Activated CD8-positive, alpha-beta memory T cell treated with anti-CD3 and anti-CD28 coated beads, Interleukin-2, amount 10 ng/mL, durations not matched to agents 7 days and 5 days (primary cell): ENCODE measurements at regions not wholly inside any gene's neighbourhood (a gene's known extent, or its start where the extent isn't known, plus 50 kb on each side); places are given as distances from the start of the nearest gene placed in this dataset.
"Not testable (repeated sequence)": the region's sequence is repeated elsewhere in the genome, so short reads cannot be mapped to it uniquely, and the experiment has no call there.

Source experiments
- ATAC-seq: fragments of 150-1000 bp; cut with Tn5 transposase; one replicate; pipeline ENCODE4 v1.10.0; 2021; ENCODE audit warnings: moderate library complexity
- CTCF ChIA-PET: fragments of 350-600 bp; sonication (Branson Sonifier 250); formaldehyde crosslinking; loops from one replicate; lab custom pipeline; 2021; ENCODE audit warnings: antibody characterized with exemption; lab: Charles Lee
- DNase-seq: peaks from one replicate; pipeline ENCODE4 v3.0.0-alpha.2; 2020
- H3K27ac Mint-ChIP-seq: one replicate; pipeline ENCODE4 v1.8.0; 2021; ENCODE audit warnings: mild to moderate bottlenecking, mixed read lengths
- H3K27me3 Mint-ChIP-seq: one replicate; pipeline ENCODE4 v1.8.0; 2021; ENCODE audit warnings: mixed read lengths
- H3K36me3 Mint-ChIP-seq: one replicate; pipeline ENCODE4 v1.8.0; 2021; ENCODE audit warnings: mild to moderate bottlenecking, mixed read lengths
- H3K4me1 Mint-ChIP-seq: one replicate; pipeline ENCODE4 v1.8.0; 2021; ENCODE audit warnings: mixed read lengths
- H3K4me3 Mint-ChIP-seq: one replicate; pipeline ENCODE4 v1.8.0; 2021; ENCODE audit warnings: mild to moderate bottlenecking, moderate library complexity, mixed read lengths
- H3K9me3 Mint-ChIP-seq: one replicate; pipeline ENCODE4 v1.8.0; 2022; ENCODE audit warnings: low read depth, mixed read lengths

DNA sequence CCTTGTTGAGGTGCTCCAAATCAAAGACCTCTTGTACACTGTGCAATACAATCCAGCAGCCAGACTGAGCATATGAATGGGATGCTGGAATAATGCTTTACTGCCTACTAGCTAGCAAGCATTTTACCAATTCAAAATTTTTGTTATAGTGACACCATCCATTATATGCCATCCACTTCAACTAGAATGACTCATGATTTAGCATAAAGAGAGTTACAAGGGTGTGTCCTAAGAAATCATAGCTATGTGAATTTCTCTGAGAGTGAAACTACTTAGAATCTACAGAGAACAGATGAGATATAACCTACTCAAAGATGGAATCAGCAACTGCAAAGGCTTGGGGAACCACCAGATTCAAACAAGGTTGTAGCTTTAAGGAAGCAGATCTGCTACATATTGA, 221.9 kb downstream of the LHFPL1 start:
- Mint-ChIP-seq H3K27ac (no peak overlapping the region), H3K36me3 (no peaks in the 10 kb centered on the region), H3K27me3 (no peaks in the 10 kb centered on the region), H3K4me3 (no peak overlapping the region), H3K4me1 (no peaks in the 10 kb centered on the region), H3K9me3 (no peaks in the 10 kb centered on the region)
- ATAC-seq (no peak), DNase-seq (no peak)
- CTCF ChIA-PET: no interaction called here

DNA sequence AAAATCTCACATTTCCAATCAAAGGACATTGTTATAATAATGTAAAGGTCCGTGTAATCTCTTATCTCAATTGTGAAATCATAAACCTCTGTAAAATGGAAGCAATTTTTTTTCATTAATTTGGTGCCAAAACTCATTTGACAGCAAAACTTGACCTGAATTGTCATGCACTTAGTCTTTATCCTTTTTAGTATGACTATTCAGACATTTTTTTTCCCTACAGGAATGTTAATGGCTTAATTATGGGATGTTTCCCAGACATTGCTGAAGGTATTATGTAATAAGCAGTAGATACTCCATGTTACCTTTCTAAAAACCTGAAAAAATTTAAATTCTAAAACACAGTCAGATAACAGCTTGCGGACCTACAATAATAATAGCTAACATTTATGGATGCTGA, 228.9 kb downstream of the LHFPL1 start:
- no peak for ATAC-seq
- DNase-seq: no peak
- no peaks in the 10 kb centered on the region for H3K9me3 Mint-ChIP-seq
- CTCF ChIA-PET: no interaction called here
- H3K27ac Mint-ChIP-seq: no peak overlapping the region
- no peaks in the 10 kb centered on the region for H3K4me1 Mint-ChIP-seq
- H3K4me3 Mint-ChIP-seq: no peak overlapping the region
- H3K27me3 Mint-ChIP-seq: no peaks in the 10 kb centered on the region
- no peaks in the 10 kb centered on the region for H3K36me3 Mint-ChIP-seq

- no peaks in the 10 kb centered on the region for H3K27me3 Mint-ChIP-seq
- no peaks in the 10 kb centered on the region for H3K4me1 Mint-ChIP-seq
- no peak overlapping the region for H3K4me3 Mint-ChIP-seq
- no peaks in the 10 kb centered on the region for H3K9me3 Mint-ChIP-seq
- DNase-seq: no peak
- CTCF ChIA-PET: no interaction called here
- H3K36me3 Mint-ChIP-seq: no peaks in the 10 kb centered on the region
- no peak for ATAC-seq
- H3K27ac Mint-ChIP-seq: no peak overlapping the region
Measured at GRCh38 chrX:112440277-112440676, 239.5 kb downstream of the LHFPL1 start.

- H3K27me3 Mint-ChIP-seq: no peaks in the 10 kb centered on the region
- no peaks in the 10 kb centered on the region for H3K4me1 Mint-ChIP-seq
- no peaks in the 10 kb centered on the region for H3K36me3 Mint-ChIP-seq
- H3K9me3 Mint-ChIP-seq: no peaks in the 10 kb centered on the region
- ATAC-seq: no peak
- DNase-seq: no peak
- no peak overlapping the region for H3K27ac Mint-ChIP-seq
- CTCF ChIA-PET: no interaction called here
- H3K4me3 Mint-ChIP-seq: no peak overlapping the region
Measured at GRCh38 chrX:112424166-112424565, 255.6 kb downstream of the LHFPL1 start.

DNA sequence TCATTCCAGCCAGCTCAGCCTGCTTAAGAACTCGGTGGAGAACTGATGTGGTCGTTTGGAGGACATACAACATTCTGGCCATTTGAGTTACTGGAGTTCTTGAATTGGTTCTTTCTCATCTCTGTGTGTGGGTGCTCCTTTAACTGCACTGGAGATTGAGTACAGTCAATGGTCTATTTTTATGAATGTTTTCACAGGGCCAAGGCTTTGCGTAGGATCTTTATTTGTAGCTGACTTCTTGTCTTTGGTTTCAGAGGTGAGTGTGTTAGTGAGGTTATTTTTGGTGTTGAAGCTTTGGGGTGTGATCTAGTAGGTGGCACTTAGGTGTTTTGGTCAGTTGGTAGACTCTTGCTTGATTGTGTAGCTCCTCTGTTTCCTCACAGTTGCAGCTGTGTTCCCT, 288.4 kb downstream of the LHFPL1 start:
- no peaks in the 10 kb centered on the region for H3K4me1 Mint-ChIP-seq
- CTCF ChIA-PET: no interaction called here
- H3K4me3 Mint-ChIP-seq: no peak overlapping the region
- ATAC-seq: no peak
- H3K9me3 Mint-ChIP-seq: peaks cover 2% of the 10 kb centered on the region
- DNase-seq: no peak
- H3K36me3 Mint-ChIP-seq: no peaks in the 10 kb centered on the region
- H3K27me3 Mint-ChIP-seq: no peaks in the 10 kb centered on the region
- no peak overlapping the region for H3K27ac Mint-ChIP-seq

DNA sequence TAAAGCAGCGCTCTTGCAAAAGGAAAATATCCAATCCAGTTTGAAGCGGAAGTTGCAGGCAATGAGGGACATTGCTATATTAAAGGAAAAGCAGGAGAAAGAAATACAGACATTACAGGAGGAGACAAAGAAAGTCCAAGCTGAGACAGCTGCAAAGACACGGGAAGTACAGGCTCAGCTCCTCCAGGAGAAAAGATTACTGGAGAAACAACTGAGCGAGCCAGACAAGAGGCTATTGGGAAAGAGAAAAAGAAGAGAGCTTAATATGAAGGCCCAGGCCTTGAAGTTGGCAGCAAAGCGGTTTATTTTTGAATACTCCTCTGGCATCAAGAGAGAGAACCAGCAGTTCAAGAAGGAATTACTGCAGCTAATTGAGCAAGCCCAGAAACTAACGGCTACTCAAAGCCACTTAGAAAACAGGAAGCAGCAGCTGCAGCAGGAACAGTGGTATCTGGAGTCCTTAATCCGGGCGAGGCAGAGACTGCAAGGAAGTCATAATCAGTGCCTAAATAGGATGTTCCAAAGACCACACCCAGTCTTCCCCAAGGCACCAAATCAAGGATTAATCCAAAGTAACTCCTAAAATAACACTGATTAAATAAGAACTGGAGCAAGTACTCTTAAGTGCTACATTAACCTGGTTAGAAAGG, 298.0 kb downstream of the LHFPL1 start:
- H3K36me3 Mint-ChIP-seq, H3K27ac Mint-ChIP-seq, H3K9me3 Mint-ChIP-seq, H3K4me1 Mint-ChIP-seq, H3K4me3 Mint-ChIP-seq, H3K27me3 Mint-ChIP-seq, ATAC-seq, DNase-seq: not testable (repeated sequence)
- CTCF ChIA-PET: interaction anchor here (0.6 kb wide), 1 partner anchor 233 kb away, joined by 3 read pairs; no protein-coding TSS in a partner anchor

DNA sequence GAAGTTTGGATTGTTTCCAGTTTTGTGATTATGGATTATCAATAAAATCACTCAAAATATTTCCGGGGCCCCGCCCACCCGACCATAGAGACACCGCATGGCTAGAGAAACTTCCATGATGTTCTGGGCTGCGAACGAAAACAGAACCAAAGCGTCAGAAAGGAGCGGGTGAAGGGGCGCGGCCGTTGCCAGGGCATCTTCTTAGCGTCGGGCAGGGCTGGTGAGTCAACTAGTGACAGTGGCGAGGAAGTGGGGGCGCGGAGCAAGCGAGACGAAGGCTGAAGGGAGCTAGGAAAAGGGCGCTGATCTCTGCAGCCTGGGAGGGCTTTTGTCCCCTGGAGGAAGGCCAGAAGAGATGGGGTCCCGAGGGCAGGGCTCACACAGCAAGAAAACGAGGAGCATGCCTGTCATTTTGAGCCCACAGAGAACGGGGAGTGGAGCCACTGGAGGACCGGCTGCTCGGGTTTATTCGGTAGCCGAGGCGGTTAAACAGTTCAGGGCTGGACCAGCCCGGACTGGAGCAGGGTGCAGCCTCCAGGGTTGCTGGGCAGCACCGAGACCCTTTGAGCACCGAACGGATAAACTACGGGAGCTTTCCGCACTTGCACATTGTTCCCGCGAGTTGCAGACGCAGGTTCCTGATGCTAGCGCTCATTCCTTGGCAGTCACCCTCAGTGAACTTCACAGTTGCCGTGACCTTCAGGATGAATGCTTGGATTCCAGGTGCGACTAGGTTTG, 298.1 kb upstream of the TRPC5 start:
- Mint-ChIP-seq H3K36me3 (no peaks in the 10 kb centered on the region), H3K9me3 (no peaks in the 10 kb centered on the region), H3K27ac (no peak overlapping the region), H3K27me3 (no peaks in the 10 kb centered on the region), H3K4me3 (no peak overlapping the region), H3K4me1 (no peaks in the 10 kb centered on the region)
- DNase-seq (no peak), ATAC-seq (no peak)
- CTCF ChIA-PET: no interaction called here

- Mint-ChIP-seq H3K27ac (no peak overlapping the region), H3K4me3 (no peak overlapping the region), H3K4me1 (no peaks in the 10 kb centered on the region), H3K27me3 (no peaks in the 10 kb centered on the region), H3K36me3 (no peaks in the 10 kb centered on the region), H3K9me3 (no peaks in the 10 kb centered on the region)
- no peak for DNase-seq
- ATAC-seq: no peak
- CTCF ChIA-PET: no interaction called here
Measured at GRCh38 chrX:112377481-112377880, 294.9 kb upstream of the TRPC5 start.

- DNase-seq (no peak), ATAC-seq (no peak)
- CTCF ChIA-PET: no interaction called here
- Mint-ChIP-seq H3K27ac (no peak overlapping the region), H3K9me3 (no peaks in the 10 kb centered on the region), H3K4me1 (no peaks in the 10 kb centered on the region), H3K27me3 (no peaks in the 10 kb centered on the region), H3K36me3 (no peaks in the 10 kb centered on the region), H3K4me3 (no peak overlapping the region)
Measured at GRCh38 chrX:112368371-112368770, 285.8 kb upstream of the TRPC5 start.

DNA sequence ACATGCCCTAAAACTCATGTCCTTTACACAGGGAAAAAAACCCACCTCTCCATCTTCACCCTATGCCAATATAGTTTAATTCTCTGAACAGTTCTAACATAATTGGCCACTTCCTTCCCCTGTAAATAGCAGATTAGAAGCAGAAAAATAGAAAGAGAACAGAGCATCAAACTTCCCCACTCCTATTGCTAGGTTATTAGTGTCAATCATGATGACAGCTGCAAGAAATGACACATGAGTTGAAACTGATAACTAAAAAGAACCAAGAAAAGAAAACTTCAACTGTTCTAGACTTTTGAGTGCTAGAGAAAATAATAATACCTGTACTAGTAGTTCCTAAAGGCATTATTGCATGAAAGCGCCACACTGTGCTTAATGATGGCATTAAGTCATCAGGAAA, 284.5 kb upstream of the TRPC5 start:
- DNase-seq (no peak), ATAC-seq (no peak)
- no peaks in the 10 kb centered on the region for H3K27me3 Mint-ChIP-seq
- no peaks in the 10 kb centered on the region for H3K4me1 Mint-ChIP-seq
- no peak overlapping the region for H3K27ac Mint-ChIP-seq
- H3K9me3 Mint-ChIP-seq: no peaks in the 10 kb centered on the region
- CTCF ChIA-PET: no interaction called here
- H3K36me3 Mint-ChIP-seq: no peaks in the 10 kb centered on the region
- no peak overlapping the region for H3K4me3 Mint-ChIP-seq

DNA sequence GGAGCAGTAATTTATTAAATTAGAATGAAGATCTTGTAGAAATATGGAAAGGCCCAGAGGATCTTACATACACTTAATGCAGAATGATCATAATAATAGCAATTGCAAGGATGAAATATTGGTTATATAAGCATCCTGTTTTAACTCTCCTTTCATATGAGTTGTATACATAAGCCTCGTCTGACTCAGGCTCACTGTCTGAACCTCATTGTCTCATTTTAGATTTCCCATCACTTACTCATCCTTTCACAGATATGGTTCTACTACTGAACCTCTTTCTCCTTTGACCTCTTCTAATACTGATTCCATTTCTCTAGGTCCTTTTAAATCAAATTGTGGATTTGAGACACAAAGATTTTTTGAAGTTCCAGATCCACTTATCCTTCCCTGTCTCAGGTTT, 277.3 kb upstream of the TRPC5 start:
- H3K9me3 Mint-ChIP-seq: no peaks in the 10 kb centered on the region
- no peak overlapping the region for H3K27ac Mint-ChIP-seq
- CTCF ChIA-PET: no interaction called here
- ATAC-seq (no peak), DNase-seq (no peak)
- no peaks in the 10 kb centered on the region for H3K36me3 Mint-ChIP-seq
- H3K4me3 Mint-ChIP-seq: no peak overlapping the region
- H3K27me3 Mint-ChIP-seq: no peaks in the 10 kb centered on the region
- no peaks in the 10 kb centered on the region for H3K4me1 Mint-ChIP-seq

DNA sequence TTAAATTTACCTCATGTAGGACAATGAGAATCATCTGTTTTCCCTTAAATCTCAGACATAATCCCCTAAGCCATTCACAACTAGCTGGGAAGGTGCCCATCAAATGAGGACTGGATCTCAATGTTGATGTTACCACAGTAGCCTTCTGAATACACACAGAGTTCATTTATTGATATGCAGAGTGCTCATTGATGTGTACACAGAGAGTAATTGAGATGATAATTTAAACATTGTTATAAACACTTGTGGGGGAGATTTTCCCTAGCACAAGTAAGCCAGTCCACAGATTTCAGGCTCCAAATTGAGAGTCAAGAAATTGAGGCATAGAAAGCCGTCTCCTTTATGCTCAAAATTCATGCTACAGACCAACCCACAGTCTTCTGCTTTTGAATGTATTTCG, 273.4 kb upstream of the TRPC5 start:
- ATAC-seq (no peak), DNase-seq (no peak)
- Mint-ChIP-seq H3K4me1 (no peaks in the 10 kb centered on the region), H3K9me3 (no peaks in the 10 kb centered on the region), H3K27ac (no peak overlapping the region), H3K36me3 (no peaks in the 10 kb centered on the region), H3K4me3 (no peak overlapping the region), H3K27me3 (no peaks in the 10 kb centered on the region)
- CTCF ChIA-PET: no interaction called here

DNA sequence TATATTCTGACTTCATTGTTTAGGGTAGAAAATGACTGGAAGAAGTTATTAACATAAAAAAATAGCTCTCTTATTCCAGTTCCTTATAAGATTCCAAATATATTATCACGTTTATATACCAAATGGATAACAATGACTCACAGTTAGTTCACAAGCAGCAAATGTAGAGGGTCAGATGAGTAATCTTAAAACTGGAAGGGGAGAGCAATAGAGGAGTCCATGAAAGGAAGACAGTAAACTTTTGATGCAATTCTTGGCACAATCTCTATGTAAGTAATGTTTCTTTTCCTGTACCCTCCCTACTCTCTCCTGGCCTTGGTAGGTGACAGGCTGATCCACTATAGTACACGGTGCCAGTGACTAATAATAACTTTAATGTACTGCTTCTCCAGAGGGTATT, 259.0 kb upstream of the TRPC5 start:
- Mint-ChIP-seq H3K36me3 (no peaks in the 10 kb centered on the region), H3K4me1 (no peaks in the 10 kb centered on the region), H3K9me3 (no peaks in the 10 kb centered on the region), H3K27ac (no peak overlapping the region), H3K4me3 (no peak overlapping the region), H3K27me3 (no peaks in the 10 kb centered on the region)
- CTCF ChIA-PET: no interaction called here
- no peak for ATAC-seq
- no peak for DNase-seq

GRCh38 chrX:112313201-112313600, 230.6 kb upstream of the TRPC5 start:
- no peaks in the 10 kb centered on the region for H3K36me3 Mint-ChIP-seq
- no peaks in the 10 kb centered on the region for H3K4me1 Mint-ChIP-seq

More at GRCh38 chrX:112313201-112313600, 230.6 kb upstream of the TRPC5 start:
- no peak overlapping the region for H3K4me3 Mint-ChIP-seq
- H3K27ac Mint-ChIP-seq: no peak overlapping the region
- CTCF ChIA-PET: no interaction called here
- H3K9me3 Mint-ChIP-seq: no peaks in the 10 kb centered on the region
- H3K27me3 Mint-ChIP-seq: no peaks in the 10 kb centered on the region
- no peak for ATAC-seq
- DNase-seq: no peak
